NCI-H1694 (cell line): ENCODE measurements at regions not wholly inside any gene's neighbourhood (a gene's known extent, or its start where the extent isn't known, plus 50 kb on each side); places are given as distances from the start of the nearest gene placed in this dataset.
"Not testable (repeated sequence)": the region's sequence is repeated elsewhere in the genome, so short reads cannot be mapped to it uniquely, and the experiment has no call there.

Experiments used
- DNase-seq: peaks from one replicate; lab custom pipeline; 2025; lab: John Stamatoyannopoulos, UW

DNA sequence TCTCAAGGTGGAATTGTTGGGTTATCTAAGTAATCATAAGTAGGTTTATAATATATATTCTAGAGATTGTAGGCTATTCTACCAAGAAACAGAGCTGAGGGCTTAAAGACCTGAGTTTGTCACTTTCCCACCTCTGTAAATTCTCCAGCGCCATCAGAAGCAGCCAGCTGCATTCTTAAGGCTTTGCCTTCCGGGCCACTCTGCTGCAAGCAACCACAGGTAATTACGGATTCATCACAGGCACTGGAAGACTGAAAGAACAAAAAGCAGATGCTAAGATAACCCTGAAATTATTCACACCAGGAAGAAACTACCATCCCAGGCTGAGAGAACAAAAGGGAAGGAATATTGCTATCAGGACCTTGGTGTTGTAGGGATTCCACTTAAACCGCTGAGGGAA is 137.8 kb upstream of the JCAD start:
- DNase-seq: no peak

GRCh38 chr10:30196559-30196958 is 137.2 kb upstream of the JCAD start:
- not testable (repeated sequence) for DNase-seq

- no peak for DNase-seq
These were observed 133.6 kb upstream of the JCAD start for GRCh38 chr10:30192846-30193608.

DNA sequence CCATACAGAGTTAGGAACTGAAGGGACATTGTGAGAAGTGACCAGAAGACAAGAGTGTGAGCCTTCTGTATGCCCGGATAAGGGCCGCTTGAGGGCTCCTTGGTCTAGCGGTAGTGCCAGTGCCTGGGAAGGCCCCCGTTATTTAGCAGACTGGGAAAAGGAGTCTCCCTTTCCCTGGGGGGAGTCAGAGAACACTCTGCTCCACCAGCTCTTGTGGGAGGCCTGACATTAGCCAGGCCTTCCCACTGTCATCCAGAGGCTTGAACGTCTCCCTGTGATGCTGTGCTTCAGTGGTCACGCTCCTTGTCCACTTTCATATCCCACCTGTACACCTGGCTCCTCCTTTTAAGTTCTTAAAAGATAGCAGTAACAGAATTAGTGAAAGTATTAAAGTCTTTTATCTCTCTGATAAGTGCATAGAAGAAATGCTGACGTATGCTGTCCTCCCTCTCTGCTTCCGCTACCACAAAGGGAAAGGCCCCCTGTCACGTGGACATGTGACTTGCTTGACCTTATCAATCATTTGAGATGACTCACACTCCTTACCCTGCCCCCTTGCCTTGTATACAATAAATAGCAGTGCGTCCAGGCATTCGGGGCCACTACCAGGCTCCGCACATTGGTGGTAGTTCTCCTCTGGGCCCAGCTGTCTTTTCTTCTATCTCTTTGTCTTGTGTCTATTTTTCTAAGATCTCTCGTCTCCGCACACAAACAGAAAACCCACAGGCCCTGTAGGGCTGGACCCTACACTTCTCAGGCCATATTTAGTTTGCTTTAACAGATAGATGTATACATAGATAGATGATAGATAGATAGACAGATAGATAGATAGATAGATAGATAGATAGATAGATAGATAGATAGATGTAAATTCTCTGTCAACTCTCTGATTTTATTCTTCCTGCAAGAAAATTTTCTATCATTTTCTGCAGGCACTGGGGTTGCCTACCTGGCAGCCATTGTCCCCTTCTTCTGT is 131.5 kb upstream of the JCAD start:
- no peak for DNase-seq

DNA sequence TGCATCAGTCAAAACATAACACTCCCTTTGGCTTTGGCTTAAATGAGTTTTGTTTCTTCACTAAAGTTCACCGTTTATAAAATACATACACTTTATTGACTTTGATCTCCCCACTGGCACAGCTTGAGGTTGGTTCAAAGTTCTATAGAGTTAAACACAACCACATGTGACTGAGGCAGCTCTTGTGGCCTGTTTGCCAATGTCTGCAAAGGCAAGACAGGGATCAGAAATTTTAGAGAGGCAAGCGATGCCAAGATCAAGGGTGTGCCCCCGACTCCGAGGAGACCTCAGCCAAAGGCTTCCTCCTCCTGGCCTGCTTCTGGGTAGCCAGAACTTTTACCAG is 129.8 kb upstream of the JCAD start:
- no peak for DNase-seq

DNA sequence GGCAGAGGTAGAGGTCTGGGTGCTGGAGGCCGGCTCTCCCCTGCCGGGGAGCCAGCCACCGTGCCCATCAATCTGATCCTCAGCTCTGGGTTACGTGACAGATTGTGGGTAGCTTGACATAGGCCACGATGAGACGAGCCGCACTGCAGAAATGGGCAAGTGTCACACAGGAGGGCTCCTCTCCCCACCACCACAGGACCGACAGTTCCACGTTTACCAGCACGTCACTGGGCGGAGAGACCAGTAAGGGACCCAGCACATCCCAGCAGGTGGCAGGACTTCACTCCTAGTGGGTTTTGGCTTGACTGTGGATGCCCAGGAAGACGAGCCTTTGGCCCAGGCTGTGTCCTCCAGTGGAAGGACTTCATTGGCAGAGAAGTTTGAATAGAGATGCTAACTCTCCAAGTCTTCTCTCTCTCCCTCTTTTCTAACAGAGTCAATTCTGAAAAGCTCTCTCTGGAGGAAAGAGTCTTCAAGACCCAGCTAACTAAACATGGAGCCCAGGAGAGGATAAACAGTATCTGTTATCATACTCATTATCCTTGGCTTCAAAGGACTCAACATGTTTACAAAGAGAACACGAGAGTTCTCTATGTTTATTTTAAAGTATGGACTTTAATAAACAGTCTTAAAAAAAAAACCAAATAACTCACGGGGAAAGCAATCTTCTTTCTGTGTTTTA is 129.3 kb upstream of the JCAD start:
- DNase-seq: no peak

DNA sequence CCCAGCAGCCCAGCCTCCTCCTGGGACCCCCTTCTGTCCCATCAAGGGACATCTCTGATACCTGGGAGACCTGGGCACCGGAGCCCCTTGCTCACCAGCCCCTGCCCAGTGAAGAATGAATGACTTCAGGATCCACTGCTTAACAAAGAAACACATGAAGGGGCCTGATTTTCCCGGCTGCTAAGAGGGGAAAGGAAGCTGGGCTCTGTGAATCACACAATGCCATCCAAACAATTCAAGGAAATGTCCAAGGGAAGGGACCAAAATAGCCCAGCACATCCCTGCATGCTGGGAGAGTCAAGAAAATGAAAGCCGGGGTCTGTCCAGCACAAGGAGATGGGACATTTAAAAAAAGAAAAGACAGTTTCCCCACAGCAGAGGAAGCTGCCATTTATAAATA is 128.7 kb upstream of the JCAD start:
- no peak for DNase-seq

DNA sequence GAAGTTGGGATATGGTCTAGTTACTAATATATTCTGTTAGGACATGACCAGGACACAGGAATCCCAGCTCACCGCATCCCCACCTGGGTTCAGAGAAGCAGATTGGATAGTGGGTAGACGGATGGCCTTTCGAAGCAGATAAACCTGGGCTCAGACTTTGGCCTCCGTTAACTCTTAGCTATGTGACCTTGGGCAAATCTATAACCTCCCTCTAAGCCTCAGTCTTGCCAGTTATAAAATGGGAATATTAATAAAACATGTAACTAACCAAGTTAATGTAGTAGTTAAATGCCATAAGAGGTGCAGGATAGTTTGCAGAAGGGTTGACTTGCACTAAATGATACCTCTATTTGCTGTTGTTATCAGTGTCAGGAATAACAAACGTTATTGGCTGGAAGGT is 127.6 kb upstream of the JCAD start:
- no peak for DNase-seq

DNA sequence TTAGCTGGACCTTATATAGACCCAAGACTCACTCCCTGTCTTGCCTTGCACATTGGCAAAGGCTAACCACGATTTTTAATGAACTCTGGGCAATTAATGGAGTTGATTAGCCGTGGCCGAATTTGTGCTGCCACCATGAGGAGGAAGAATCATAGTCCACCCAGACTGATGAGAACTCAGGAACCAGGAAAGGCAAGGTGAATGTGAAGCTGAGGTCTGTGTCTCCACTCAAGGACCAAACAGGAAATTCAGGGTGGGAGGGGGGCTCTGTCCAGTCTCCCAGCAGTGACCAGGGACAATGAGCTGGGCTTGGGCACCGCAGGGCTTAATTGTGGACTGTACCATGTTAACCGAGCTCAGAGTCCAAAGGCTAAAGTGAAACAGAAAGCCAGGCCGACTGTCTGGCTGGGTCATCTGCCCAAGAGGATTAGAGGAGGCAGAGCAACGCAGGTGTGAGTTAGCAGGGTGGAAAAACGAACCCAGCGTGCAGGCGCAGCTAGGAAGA is 127.0 kb upstream of the JCAD start:
- DNase-seq: no peak

DNA sequence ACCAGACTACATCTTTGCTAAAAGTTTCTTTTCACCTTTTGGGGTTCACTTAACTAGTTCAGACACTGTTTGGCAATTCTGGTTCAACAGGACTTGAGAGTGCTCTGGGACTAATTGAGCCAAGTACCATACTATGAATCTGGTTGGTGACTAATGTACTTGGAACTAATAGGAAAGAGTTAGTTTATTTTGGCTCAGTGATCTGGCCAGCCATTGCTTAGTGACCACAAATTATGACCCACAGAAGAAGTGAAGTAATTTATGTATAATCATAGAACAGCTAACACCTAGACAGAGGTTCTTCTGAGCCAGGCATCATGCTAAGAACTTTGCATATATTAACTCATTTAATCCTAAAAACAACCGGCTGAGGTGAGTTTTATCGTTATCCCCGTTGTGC is 126.5 kb upstream of the JCAD start:
- DNase-seq: no peak

DNA sequence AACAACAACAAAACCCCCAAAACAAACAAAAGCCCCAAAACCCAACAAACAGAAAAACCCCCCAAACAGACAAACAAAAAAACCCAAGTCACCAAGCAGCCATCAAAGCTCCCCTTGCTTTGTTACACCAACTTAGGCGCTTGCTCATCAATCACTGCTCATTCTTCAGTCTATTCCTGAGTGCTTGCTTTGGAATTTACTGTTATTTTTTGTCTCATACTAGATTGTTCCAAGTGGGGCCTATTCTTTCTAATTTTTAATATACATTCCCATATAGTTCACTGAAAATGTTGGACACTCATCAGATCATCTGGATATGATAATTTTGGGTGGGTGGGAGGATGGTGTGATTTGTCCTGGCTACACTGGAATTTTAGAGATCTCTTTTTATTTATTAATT is 126.0 kb upstream of the JCAD start:
- DNase-seq: no peak

- no peak for DNase-seq
These were observed 125.1 kb upstream of the JCAD start for GRCh38 chr10:30184397-30185033.

- DNase-seq: no peak
These were observed 123.6 kb upstream of the JCAD start for GRCh38 chr10:30183055-30183402.

- no peak for DNase-seq
These were observed 123.0 kb upstream of the JCAD start for GRCh38 chr10:30182191-30183054.

DNA sequence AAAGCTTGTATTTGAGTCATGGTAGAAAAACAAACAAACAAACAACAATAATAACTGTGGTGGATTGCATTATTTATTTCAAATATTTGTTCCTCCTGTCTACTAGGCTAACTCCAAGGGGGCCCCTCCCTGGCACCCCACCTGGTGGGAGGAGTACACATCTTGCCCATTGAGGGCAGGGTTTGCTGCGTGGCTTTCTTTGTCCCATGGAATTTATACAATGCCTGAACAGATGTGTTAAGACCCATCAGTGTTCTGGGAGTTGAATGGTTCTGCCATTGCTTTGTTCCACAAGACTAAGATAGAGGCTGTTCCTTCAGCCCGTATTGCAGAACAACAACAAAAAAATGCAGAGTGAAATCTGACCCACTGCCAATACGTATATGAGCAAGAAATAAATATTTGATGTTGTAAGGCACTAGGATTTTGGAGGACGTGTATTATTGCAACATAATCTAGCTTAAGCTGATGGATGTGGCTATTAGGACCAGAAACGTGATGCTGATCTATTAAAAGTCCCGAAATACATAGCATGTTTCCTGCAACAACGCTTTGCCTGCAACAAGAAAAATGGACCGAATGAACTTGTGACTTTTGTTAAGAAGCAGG is 119.1 kb upstream of the JCAD start:
- DNase-seq: no peak

DNA sequence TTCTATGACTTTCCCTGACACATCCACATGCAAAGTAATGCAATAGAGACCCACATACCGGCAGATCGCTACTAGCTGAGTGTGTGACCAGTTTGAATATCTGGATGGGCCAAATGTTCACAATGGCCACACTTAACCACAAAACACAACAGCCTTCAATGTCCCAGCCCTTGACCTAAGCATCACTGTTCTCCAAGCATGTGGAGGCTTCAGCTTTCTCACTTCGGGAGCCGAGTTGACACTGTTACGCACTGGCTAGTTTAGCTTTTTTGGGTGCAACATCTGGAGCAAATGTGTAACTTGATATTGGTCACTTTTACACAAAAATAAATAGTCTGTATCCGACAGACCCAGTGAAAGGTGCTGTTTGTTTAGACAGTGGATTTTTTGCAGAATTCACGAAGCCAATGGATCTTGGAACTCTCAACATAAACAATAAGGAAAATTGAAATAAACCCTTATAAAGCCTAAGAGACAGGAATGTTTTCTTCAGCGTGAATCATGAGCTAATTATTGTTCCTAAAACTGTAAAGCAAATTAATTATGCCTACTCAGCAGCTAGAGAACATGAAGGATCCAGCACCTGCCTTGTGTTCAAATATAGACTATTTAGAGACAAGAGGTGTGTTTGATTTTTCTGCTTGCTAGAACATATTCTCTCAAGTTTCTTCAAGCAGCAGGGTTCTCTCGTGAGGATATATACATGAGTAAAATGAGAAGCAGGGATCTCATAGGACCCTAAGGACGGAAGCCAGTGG is 117.6 kb upstream of the JCAD start:
- no peak for DNase-seq

- no peak for DNase-seq
These were observed 116.8 kb upstream of the JCAD start for GRCh38 chr10:30176182-30176581.

GRCh38 chr10:30172673-30173072 is 113.3 kb upstream of the JCAD start:
- no peak for DNase-seq

DNA sequence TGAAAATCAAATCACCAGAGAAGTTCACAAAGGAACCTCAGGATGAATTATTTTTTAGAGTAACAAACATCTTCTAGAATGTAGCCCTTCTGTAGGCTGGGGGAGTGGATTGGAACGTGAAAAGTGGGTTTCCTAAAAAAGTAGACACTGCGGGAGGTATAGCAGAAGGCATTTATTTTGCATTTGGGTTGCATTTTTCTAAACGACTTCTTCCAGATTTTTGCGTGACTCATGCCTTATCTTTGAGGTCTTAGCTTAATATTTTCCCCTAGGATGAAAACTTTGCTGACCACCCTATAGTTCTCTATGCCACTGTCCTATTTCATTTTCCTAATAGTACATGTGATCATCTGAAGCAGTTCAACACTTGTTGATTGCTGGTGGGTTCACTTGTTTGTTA is 112.7 kb upstream of the JCAD start:
- no peak for DNase-seq

- DNase-seq: no peak
These were observed 112.2 kb upstream of the JCAD start for GRCh38 chr10:30171601-30172000.
